ENCODE measurements at regions not wholly inside any gene's neighbourhood (a gene's known extent, or its start where the extent isn't known, plus 50 kb on each side); places are given as distances from the start of the nearest gene placed in this dataset.

DNA sequence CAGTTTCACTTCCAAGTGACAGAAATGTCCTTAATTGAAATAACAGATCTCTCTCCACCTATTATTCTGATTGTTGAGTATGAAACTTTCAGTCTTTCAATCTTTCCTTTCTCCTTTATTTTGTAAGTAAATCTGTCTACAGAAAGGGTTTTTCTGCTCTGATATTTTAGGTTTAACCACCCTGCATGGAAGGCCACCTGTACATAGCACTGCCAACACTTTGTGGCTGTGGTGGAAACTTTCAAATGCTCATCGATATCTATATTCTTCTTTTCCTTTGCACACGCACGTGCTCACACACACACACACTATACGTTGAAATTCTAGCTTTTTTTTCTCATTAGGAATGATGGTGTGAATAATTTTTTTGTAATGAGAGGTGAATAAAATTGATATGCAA, 1179.3 kb downstream of the KCNT2 start:
- no peak for DNase-seq (ENCODE audit: low spot score)

DNA sequence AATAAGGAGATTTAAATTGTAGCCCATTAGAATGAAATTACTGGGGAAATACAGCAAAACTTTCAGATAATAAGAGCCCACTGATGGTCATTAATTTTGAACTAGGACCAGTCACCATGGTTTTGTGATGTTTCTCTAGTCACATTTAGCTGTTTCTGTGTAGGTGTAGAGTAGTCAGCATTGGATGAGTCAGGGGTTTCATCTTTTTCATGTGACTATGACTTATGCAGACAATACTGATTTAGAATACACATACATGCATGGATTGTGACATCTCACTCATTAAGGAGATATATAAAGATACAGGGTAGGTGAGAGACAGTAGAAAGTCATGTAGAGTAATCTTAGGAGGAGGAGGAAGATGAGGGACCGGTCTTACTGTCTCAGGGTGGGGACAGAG, 1192.7 kb downstream of the KCNT2 start:
- DNase-seq (ENCODE audit: low spot score), result no peak

GRCh38 chr1:195394567-195394966, 1213.7 kb downstream of the KCNT2 start:
- no peak for DNase-seq (ENCODE audit: low spot score)

GRCh38 chr1:195376190-195376589, 1232.0 kb downstream of the KCNT2 start:
- DNase-seq (ENCODE audit: low spot score), result no peak

GRCh38 chr1:195373856-195374255, 1234.4 kb downstream of the KCNT2 start:
- no peak for DNase-seq (ENCODE audit: low spot score)

DNA sequence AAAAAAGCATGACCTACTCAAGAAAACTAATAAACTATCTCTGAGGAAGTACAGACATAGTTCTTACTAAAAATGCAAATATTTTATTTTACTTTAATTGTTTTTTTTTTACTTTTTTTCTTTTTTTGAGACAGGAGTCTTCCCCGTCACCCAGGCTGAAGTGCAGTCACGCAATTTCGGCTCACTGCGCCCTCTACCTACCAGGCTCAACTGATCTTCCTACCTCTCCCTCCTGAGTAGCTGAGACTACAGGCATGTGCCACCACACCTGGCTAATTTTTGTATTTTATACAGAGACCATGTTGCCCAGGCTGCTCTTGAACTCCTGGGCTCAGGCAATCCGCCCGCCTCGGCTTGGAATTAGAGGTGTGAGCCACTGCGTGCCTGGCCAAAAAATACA, 1263.1 kb downstream of the KCNT2 start:
- no peak for DNase-seq (ENCODE audit: low spot score)

- no peak for DNase-seq (ENCODE audit: low spot score)
These were observed 1270.6 kb downstream of the KCNT2 start for GRCh38 chr1:195337646-195338045.

- no peak for DNase-seq (ENCODE audit: low spot score)
These were observed 1271.4 kb downstream of the KCNT2 start for GRCh38 chr1:195336812-195337211.

DNA sequence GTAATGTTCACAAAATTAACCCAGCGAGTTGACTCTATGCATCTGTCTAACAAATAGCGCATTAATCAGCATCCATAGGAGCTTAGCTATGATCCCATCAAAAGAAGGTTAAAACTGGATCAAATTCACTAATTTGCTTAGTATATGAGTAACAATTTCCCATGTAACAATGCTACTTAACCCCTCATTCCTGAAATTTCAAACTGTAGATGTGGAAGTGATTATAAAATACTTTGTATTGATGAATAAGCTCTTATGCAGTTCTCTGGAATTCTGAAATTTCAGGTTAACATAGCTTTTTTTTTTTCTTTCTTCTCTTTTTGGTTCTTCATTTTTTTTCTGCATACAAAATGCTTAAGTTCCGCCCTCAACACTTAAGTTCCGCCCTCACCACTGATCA, 1272.7 kb downstream of the KCNT2 start:
- DNase-seq (ENCODE audit: low spot score), result no peak

DNA sequence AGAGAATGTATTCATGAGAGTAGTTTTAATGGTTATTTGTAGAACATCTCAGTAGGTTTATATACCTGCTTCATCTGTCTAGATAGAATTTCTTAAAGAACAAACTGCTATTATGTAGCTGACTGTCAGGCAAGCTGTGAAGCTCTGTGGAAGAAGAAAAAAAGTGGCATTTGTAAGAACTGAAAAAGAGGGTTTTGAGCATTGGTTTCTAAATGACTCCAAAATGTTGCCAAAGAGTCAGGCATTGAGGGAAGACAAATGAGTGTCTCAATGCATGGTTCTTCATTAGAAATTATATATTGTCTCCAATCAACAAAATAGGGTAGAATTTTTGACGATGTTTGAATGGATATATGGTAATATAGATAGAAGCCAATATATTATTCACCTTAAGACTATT, 1276.1 kb downstream of the KCNT2 start:
- DNase-seq (ENCODE audit: low spot score), result no peak

GRCh38 chr1:195328681-195329080, 1279.6 kb downstream of the KCNT2 start:
- no peak for DNase-seq (ENCODE audit: low spot score)

- DNase-seq (ENCODE audit: low spot score), result no peak
These were observed 1280.1 kb downstream of the KCNT2 start for GRCh38 chr1:195328102-195328501.

GRCh38 chr1:195327361-195327760, 1280.9 kb downstream of the KCNT2 start:
- no peak for DNase-seq (ENCODE audit: low spot score)

GRCh38 chr1:195326325-195326724, 1281.9 kb downstream of the KCNT2 start:
- DNase-seq (ENCODE audit: low spot score), result no peak

GRCh38 chr1:195325181-195325580, 1283.1 kb downstream of the KCNT2 start:
- DNase-seq (ENCODE audit: low spot score), result no peak

GRCh38 chr1:195306281-195306680, 1302.0 kb downstream of the KCNT2 start:
- no peak for DNase-seq (ENCODE audit: low spot score)

- DNase-seq (ENCODE audit: low spot score), result no peak
These were observed 1313.3 kb downstream of the KCNT2 start for GRCh38 chr1:195294911-195295310.

GRCh38 chr1:195278644-195279043, 1329.6 kb downstream of the KCNT2 start:
- no peak for DNase-seq (ENCODE audit: low spot score)

GRCh38 chr1:195275710-195276109, 1332.5 kb downstream of the KCNT2 start:
- DNase-seq (ENCODE audit: low spot score), result no peak

- no peak for DNase-seq (ENCODE audit: low spot score)
These were observed 1356.3 kb downstream of the KCNT2 start for GRCh38 chr1:195251900-195252299.

DNA sequence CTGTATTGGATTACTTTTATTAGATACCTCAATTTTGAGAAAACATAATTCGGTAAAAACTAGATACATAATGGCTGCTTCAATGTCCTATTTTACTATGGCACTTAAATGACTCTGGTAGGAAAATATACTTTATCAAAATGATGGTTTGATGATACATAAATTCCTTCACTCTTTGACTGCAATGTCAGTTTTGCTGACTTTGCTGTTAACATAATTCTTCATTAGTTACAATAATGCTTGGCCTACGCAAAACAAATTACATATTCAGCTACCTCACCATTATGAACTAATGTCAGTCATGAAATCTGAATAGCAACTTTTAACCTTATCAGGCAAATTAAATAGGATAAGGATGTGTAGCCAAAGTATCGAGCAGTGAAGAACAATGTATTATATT, 1364.7 kb downstream of the KCNT2 start:
- no peak for DNase-seq (ENCODE audit: low spot score)

DNA sequence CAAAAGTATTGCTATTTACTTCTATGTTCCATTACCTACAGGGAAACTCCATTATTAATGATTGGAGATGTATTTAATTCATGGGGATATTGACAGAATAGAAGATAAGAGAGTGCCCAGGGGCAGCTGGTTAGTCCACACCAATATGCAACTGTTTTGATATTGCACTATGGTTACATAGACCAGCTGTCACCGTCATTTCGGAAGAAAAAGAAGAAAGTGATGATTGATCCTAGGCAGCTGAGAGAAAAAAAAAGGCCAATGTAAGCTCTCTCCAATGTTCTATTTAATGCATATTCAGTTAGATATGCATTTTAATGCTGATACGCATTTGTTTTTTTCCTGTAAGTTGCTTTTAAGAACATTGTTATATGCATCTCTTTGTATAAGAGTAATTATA, 1367.2 kb downstream of the KCNT2 start:
- DNase-seq (ENCODE audit: low spot score), result no peak

DNA sequence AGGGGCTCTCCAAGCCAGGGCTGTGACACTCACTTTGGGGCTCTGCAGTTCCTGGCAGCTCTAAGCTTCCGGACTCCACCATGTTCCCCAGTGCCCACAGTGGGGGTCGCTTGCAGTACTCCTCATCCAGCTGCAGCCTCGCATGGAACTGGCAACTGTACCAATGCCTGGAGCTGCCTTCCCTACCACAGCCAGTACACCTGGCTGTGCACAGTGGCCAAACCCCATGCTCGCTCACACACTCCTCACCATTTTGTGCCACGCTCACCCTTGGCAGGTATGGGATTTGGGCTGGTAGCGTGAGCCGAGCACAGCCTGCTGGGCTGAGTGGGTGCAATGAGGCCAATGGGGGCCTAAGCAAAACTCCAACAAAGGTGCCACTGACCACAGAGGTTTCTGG, 1369.9 kb downstream of the KCNT2 start:
- DNase-seq (ENCODE audit: low spot score), result no peak

DNA sequence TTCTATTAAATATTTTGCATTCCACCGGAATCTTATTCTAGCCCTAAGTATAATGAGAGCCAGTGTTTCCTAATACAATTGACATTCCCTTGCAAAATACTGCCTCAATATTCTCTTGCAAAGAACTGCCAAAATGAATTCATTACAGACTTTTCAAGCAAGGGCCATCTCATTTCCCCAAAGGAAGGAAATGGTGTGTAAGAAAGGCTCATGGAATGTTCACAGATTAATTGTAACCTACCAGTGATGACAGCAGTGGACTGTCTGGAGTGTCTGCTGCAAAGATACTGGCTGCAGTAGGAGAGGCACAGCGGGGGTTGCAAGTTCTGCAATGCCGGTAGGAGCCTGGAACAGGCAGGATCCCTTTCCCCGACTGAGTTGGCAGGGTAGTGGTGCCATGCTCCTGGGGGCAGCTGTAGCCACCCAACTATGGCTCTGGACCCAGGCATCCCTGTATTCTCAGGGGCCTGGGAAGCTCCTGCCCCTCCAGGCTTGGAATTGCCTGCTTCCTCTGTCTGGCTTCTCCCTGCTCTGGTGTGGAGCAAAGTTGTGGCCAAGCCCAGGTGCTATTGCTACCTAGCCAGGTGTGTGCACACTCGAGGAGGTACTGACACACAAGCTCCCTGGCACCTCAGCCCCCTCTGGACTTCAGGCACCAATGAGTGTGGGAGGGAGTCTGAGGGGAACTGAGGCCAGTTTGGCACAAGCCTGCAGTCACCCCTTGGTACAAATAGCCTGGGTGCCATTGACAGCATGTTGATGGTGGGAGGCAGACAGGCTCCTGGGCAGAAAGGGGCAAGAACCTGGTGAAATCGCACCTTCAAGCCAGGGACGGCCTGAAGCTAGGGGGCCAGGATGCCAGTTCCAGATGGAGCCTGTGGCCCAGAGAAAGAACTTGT, 1371.0 kb downstream of the KCNT2 start:
- DNase-seq (ENCODE audit: low spot score), result no peak

Data from SK-N-DZ (cell line).